ENCODE measurements at regions not wholly inside any gene's neighbourhood (a gene's known extent, or its start where the extent isn't known, plus 50 kb on each side); places are given as distances from the start of the nearest gene placed in this dataset.

DNA sequence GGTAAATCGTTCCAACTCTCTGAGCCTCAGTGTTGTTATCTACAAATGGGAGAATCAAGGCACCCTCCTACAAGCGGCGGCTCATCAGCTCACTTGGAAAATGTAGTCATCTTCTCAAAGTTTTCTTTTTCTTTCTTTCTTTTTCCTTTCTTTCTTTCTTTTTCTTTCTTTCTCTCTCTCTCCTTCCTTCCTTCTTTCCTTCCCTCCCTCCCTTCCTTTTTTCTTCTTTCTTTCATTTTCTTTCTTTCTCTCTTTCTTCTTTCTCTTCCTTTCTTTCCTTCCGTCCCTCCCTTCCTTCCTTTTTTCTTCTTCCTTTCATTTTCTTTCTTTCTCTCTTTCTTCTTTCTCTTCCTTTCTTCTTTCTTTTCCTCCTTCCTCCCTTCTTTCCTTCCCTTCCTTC lies 55.0 kb upstream of the TGM3 start:
- Histone ChIP-seq H3K4me2 (ENCODE audit: low read length) (no peak overlapping the region), H3K27ac (ENCODE audit: low read length) (no peak overlapping the region)

DNA sequence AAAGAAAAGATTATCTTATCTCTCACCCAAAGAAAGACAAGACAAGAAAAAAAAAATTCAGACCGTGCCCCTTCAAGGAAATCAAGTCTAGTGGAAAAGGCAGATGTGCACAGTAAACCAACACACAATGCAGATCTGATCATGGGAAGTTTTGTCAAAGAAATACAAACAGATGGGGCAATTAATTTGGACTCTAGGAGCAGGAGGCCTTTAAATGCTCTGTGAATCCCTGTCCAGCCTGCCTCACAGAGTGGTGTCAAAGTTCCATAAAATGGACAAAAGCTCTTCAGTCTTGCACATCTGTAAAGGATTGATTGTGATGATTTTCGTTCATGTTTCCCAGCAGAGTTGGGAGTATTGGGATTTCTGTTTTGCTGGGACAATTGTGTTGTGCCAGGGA lies 53.1 kb upstream of the TGM3 start:
- Histone ChIP-seq H3K4me2 (ENCODE audit: low read length) (no peak overlapping the region), H3K36me3 (ENCODE audit: insufficient read depth, low read length) (no peaks in the 10 kb centered on the region), H4K20me1 (ENCODE audit: insufficient read depth) (no peaks in the 10 kb centered on the region), H3F3A (ENCODE audit: insufficient read depth, low read length, poor library complexity, severe bottlenecking) (no peaks in the 10 kb centered on the region), H3K9me3 (ENCODE audit: low read length) (no peaks in the 10 kb centered on the region), H3K27me3 (ENCODE audit: insufficient read depth, low read depth, low read length) (no peaks in the 10 kb centered on the region), H3K9ac (ENCODE audit: low read length) (no peak overlapping the region), H2AFZ (ENCODE audit: low read depth, low read length) (no peak overlapping the region), H3K27ac (ENCODE audit: low read length) (no peak overlapping the region), H3K4me3 (ENCODE audit: low read length) (no peak overlapping the region), H3K9me2 (ENCODE audit: insufficient read depth, low read length) (no peaks in the 10 kb centered on the region), H3K79me2 (replicated peaks; ENCODE audit: insufficient read depth, low read length) (no peaks in the 10 kb centered on the region)
- TF ChIP-seq SMC3 (conservative IDR thresholded peaks at IDR 0.05; ENCODE audit: poor library complexity) = no peak
- no peak for TF ChIP-seq EZH2 (IDR thresholded peaks at IDR 0.05; ENCODE audit: borderline replicate concordance, insufficient read depth, low read length, poor library complexity, severe bottlenecking)
- no peak for TF ChIP-seq POLR2AphosphoS5 (IDR thresholded peaks at IDR 0.05)
- TF ChIP-seq EP300 (conservative IDR thresholded peaks at IDR 0.05; ENCODE audit: poor library complexity, severe bottlenecking) = no peak
- TF ChIP-seq TAF1 (IDR thresholded peaks at IDR 0.05; ENCODE audit: low read depth) = no peak
- TF ChIP-seq, protein P1, sequence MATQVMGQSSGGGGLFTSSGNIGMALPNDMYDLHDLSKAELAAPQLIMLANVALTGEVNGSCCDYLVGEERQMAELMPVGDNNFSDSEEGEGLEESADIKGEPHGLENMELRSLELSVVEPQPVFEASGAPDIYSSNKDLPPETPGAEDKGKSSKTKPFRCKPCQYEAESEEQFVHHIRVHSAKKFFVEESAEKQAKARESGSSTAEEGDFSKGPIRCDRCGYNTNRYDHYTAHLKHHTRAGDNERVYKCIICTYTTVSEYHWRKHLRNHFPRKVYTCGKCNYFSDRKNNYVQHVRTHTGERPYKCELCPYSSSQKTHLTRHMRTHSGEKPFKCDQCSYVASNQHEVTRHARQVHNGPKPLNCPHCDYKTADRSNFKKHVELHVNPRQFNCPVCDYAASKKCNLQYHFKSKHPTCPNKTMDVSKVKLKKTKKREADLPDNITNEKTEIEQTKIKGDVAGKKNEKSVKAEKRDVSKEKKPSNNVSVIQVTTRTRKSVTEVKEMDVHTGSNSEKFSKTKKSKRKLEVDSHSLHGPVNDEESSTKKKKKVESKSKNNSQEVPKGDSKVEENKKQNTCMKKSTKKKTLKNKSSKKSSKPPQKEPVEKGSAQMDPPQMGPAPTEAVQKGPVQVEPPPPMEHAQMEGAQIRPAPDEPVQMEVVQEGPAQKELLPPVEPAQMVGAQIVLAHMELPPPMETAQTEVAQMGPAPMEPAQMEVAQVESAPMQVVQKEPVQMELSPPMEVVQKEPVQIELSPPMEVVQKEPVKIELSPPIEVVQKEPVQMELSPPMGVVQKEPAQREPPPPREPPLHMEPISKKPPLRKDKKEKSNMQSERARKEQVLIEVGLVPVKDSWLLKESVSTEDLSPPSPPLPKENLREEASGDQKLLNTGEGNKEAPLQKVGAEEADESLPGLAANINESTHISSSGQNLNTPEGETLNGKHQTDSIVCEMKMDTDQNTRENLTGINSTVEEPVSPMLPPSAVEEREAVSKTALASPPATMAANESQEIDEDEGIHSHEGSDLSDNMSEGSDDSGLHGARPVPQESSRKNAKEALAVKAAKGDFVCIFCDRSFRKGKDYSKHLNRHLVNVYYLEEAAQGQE (IDR thresholded peaks at IDR 0.05; ENCODE audit: borderline replicate concordance) = no peak
- TF ChIP-seq, protein P2, sequence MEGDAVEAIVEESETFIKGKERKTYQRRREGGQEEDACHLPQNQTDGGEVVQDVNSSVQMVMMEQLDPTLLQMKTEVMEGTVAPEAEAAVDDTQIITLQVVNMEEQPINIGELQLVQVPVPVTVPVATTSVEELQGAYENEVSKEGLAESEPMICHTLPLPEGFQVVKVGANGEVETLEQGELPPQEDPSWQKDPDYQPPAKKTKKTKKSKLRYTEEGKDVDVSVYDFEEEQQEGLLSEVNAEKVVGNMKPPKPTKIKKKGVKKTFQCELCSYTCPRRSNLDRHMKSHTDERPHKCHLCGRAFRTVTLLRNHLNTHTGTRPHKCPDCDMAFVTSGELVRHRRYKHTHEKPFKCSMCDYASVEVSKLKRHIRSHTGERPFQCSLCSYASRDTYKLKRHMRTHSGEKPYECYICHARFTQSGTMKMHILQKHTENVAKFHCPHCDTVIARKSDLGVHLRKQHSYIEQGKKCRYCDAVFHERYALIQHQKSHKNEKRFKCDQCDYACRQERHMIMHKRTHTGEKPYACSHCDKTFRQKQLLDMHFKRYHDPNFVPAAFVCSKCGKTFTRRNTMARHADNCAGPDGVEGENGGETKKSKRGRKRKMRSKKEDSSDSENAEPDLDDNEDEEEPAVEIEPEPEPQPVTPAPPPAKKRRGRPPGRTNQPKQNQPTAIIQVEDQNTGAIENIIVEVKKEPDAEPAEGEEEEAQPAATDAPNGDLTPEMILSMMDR (IDR thresholded peaks at IDR 0.05; ENCODE audit: poor library complexity, severe bottlenecking) = no peak
- no peak for TF ChIP-seq RAD21 (conservative IDR thresholded peaks at IDR 0.05)
- TF ChIP-seq MXI1 (conservative IDR thresholded peaks at IDR 0.05; ENCODE audit: poor library complexity, severe bottlenecking) = no peak

More for the DNA sequence above, 55.0 kb upstream of the TGM3 start:
- H3F3A ChIP-seq (ENCODE audit: insufficient read depth, low read length, poor library complexity, severe bottlenecking) = no peaks in the 10 kb centered on the region
- H4K20me1 ChIP-seq (ENCODE audit: insufficient read depth) = no peaks in the 10 kb centered on the region
- H3K9me2 ChIP-seq (ENCODE audit: insufficient read depth, low read length) = no peaks in the 10 kb centered on the region
- no peaks in the 10 kb centered on the region for H3K27me3 ChIP-seq (ENCODE audit: insufficient read depth, low read depth, low read length)
- no peak overlapping the region for H3K4me3 ChIP-seq (ENCODE audit: low read length)
- no peak overlapping the region for H3K9ac ChIP-seq (ENCODE audit: low read length)
- TF ChIP-seq EZH2 (IDR thresholded peaks at IDR 0.05; ENCODE audit: borderline replicate concordance, insufficient read depth, low read length, poor library complexity, severe bottlenecking) (no peak), RAD21 (conservative IDR thresholded peaks at IDR 0.05) (no peak), MXI1 (conservative IDR thresholded peaks at IDR 0.05; ENCODE audit: poor library complexity, severe bottlenecking) (no peak), SMC3 (conservative IDR thresholded peaks at IDR 0.05; ENCODE audit: poor library complexity) (no peak), POLR2AphosphoS5 (IDR thresholded peaks at IDR 0.05) (no peak), EP300 (conservative IDR thresholded peaks at IDR 0.05; ENCODE audit: poor library complexity, severe bottlenecking) (no peak), TAF1 (IDR thresholded peaks at IDR 0.05; ENCODE audit: low read depth) (no peak)
- TF ChIP-seq, protein P2 (IDR thresholded peaks at IDR 0.05; ENCODE audit: poor library complexity, severe bottlenecking) = no peak
- TF ChIP-seq, protein P1 (IDR thresholded peaks at IDR 0.05; ENCODE audit: borderline replicate concordance) = no peak
- no peaks in the 10 kb centered on the region for H3K79me2 ChIP-seq (replicated peaks; ENCODE audit: insufficient read depth, low read length)
- H3K9me3 ChIP-seq (ENCODE audit: low read length) = no peaks in the 10 kb centered on the region
- H2AFZ ChIP-seq (ENCODE audit: low read depth, low read length) = no peak overlapping the region
- H3K36me3 ChIP-seq (ENCODE audit: insufficient read depth, low read length) = no peaks in the 10 kb centered on the region

All from neural cell (in vitro differentiated cells).